Uterus (tissue), 3 donors: ENCODE measurements at regions not wholly inside any gene's neighbourhood (a gene's known extent, or its start where the extent isn't known, plus 50 kb on each side); places are given as distances from the start of the nearest gene placed in this dataset.

Experiments
- DNase-seq, 2 donors: peaks; one replicate each; pipeline ENCODE4 v3.0.0-alpha.2; 2019 to 2020
- H3K27ac ChIP-seq, 2 donors: fragments of 200-600 bp; sonication (generic); 1 replicate in 1 of 2; 2 replicates in 1 of 2; pipeline ENCODE4 v1.5.1; 2016 to 2018
- H3K27me3 ChIP-seq, 2 donors: fragments of 200-600 bp; sonication (generic); one replicate each; pipeline ENCODE4 v1.5.1; 2018 to 2019; ENCODE audit warnings: control low read depth in 1 of 2
- H3K36me3 ChIP-seq, 2 donors: fragments of 200-600 bp; sonication (generic); one replicate each; pipeline ENCODE4 v1.5.1; 2019; ENCODE audit warnings: control low read depth in 1 of 2
- H3K4me1 ChIP-seq, 2 donors: fragments of 200-600 bp; sonication (generic); one replicate each; pipeline ENCODE4 v1.5.1; 2018 to 2019; ENCODE audit warnings: control low read depth in 1 of 2
- H3K4me3 ChIP-seq, 2 donors: fragments of 200-600 bp; sonication (generic); 1 replicate in 1 of 2; 2 replicates in 1 of 2; pipeline ENCODE4 v1.5.1; 2018 to 2019; ENCODE audit warnings: mild to moderate bottlenecking in 1 of 2
- H3K9me3 ChIP-seq, 2 donors: fragments of 200-600 bp; sonication (generic); one replicate each; pipeline ENCODE4 v1.5.1; 2019; ENCODE audit warnings: control low read depth in 1 of 2
- CTCF ChIP-seq, 4 experiments: fragments of 200-600 bp in 2 of 4; fragments of 450-650 bp in 2 of 4; sonication (generic) in 2 of 4; IDR thresholded peaks; one replicate each; pipeline ENCODE4 v1.5.1; 2016 to 2019; ENCODE audit warnings: antibody characterized with exemption in 4 of 4, mild to moderate bottlenecking in 2 of 4, moderate library complexity in 1 of 4
- POLR2A ChIP-seq, 2 donors: fragments of 450-650 bp; IDR thresholded peaks; one replicate each; pipeline ENCODE4 v1.6.1; 2016; ENCODE audit warnings: antibody characterized with exemption in 2 of 2, mild to moderate bottlenecking in 1 of 2, moderate library complexity in 1 of 2
- intact Hi-C: fragments of 100-400 bp; cut with DNase I; formaldehyde crosslinking; loops from one replicate; pipeline ENCODE4 v1.15.1; 2023; ENCODE audit warnings: low total_unique reads
- donor health status: DM: yes; HTN: yes; CAD: no.

- intact Hi-C loops = no loop called here
- Histone ChIP-seq H3K36me3 (no peaks in the 10 kb centered on the region), H3K27me3 (no peaks in the 10 kb centered on the region), H3K4me3 (no peak overlapping the region), H3K4me1 (no peaks in the 10 kb centered on the region), H3K9me3 (no peaks in the 10 kb centered on the region), H3K27ac (no peak overlapping the region)
- no peak for DNase-seq
- TF ChIP-seq POLR2A (IDR thresholded peaks at IDR 0.05) (no peak), CTCF (IDR thresholded peaks at IDR 0.05) (no peak)
These were observed 326.9 kb upstream of the GULP1 start for GRCh38 chr2:187964746-187965145.

- intact Hi-C loops = no loop called here
- Histone ChIP-seq H3K4me1 (no peaks in the 10 kb centered on the region), H3K9me3 (no peaks in the 10 kb centered on the region), H3K27ac (no peak overlapping the region), H3K36me3 (no peaks in the 10 kb centered on the region), H3K27me3 (no peaks in the 10 kb centered on the region), H3K4me3 (no peak overlapping the region)
- no peak for DNase-seq
- TF ChIP-seq POLR2A (IDR thresholded peaks at IDR 0.05) (no peak), CTCF (IDR thresholded peaks at IDR 0.05) (no peak)
These were observed 324.8 kb upstream of the GULP1 start for GRCh38 chr2:187966924-187967323.

- Histone ChIP-seq H3K9me3 (no peaks in the 10 kb centered on the region), H3K36me3 (no peaks in the 10 kb centered on the region), H3K27me3 (no peaks in the 10 kb centered on the region), H3K27ac (no peak overlapping the region), H3K4me1 (no peaks in the 10 kb centered on the region), H3K4me3 (no peak overlapping the region)
- DNase-seq = no peak
- TF ChIP-seq POLR2A (IDR thresholded peaks at IDR 0.05) = no peak
- no peak for TF ChIP-seq CTCF (IDR thresholded peaks at IDR 0.05)
- intact Hi-C loops = no loop called here
These were observed 319.8 kb upstream of the GULP1 start for GRCh38 chr2:187971893-187972292.

GRCh38 chr2:187976259-187976985, 315.3 kb upstream of the GULP1 start:
- no peaks in the 10 kb centered on the region for H3K27me3 ChIP-seq
- no peak overlapping the region for H3K4me3 ChIP-seq
- TF ChIP-seq POLR2A (IDR thresholded peaks at IDR 0.05) (no peak), CTCF (IDR thresholded peaks at IDR 0.05) (no peak)
- no peaks in the 10 kb centered on the region for H3K4me1 ChIP-seq
- H3K36me3 ChIP-seq = no peaks in the 10 kb centered on the region
- no peak overlapping the region for H3K27ac ChIP-seq
- intact Hi-C loops = no loop called here
- DNase-seq = no peak
- no peaks in the 10 kb centered on the region for H3K9me3 ChIP-seq

GRCh38 chr2:187976986-187977333, 314.7 kb upstream of the GULP1 start:
- Histone ChIP-seq H3K27ac (no peak overlapping the region), H3K36me3 (no peaks in the 10 kb centered on the region), H3K4me3 (no peak overlapping the region), H3K9me3 (no peaks in the 10 kb centered on the region), H3K4me1 (no peaks in the 10 kb centered on the region), H3K27me3 (no peaks in the 10 kb centered on the region)
- DNase-seq = no peak
- TF ChIP-seq CTCF (IDR thresholded peaks at IDR 0.05) (no peak), POLR2A (IDR thresholded peaks at IDR 0.05) (no peak)
- intact Hi-C loops = no loop called here
